ENCODE measurements at regions not wholly inside any gene's neighbourhood (a gene's known extent, or its start where the extent isn't known, plus 50 kb on each side); places are given as distances from the start of the nearest gene placed in this dataset.

DNA sequence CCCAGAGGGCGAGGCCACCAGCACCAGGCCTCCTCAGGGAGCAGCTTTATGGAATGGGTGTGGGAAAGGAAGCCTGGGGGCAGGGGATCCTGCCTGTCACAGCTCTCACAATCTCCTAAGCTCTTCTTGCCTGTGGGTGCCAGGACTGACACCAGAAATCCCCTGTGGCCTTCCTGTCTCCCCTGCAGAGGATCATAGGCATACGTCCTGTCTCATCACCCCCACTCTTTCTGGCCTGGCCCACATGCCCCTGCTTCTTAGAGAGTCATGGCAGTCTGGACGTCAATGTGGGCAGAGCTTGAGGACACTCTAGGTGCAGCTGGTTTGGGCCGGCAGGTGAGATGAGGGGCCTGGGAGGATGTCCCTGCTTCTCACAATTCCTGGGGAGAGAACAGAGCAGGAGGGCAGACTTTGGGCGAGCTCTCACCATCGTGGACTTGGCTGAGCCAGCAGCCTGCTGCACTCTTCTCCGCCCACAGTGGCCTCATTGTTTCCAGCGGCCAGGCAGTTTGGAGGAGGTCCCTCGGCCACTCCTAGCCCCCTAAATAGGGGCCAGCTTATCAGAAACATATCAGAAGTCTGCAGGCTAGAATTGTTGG, 67.3 kb upstream of the ZFR start:
- TF ChIP-seq, protein P1, sequence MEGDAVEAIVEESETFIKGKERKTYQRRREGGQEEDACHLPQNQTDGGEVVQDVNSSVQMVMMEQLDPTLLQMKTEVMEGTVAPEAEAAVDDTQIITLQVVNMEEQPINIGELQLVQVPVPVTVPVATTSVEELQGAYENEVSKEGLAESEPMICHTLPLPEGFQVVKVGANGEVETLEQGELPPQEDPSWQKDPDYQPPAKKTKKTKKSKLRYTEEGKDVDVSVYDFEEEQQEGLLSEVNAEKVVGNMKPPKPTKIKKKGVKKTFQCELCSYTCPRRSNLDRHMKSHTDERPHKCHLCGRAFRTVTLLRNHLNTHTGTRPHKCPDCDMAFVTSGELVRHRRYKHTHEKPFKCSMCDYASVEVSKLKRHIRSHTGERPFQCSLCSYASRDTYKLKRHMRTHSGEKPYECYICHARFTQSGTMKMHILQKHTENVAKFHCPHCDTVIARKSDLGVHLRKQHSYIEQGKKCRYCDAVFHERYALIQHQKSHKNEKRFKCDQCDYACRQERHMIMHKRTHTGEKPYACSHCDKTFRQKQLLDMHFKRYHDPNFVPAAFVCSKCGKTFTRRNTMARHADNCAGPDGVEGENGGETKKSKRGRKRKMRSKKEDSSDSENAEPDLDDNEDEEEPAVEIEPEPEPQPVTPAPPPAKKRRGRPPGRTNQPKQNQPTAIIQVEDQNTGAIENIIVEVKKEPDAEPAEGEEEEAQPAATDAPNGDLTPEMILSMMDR (IDR thresholded peaks at IDR 0.05), result no peak
- Histone ChIP-seq H3K9me3 (no peaks in the 10 kb centered on the region), H3K27me3 (peaks cover 65% of the 10 kb centered on the region), H3K36me3 (no peaks in the 10 kb centered on the region), H3K4me3 (ENCODE audit: low read depth in 1 of 2, low read length in 1 of 2) (no peak overlapping the region), H3K27ac (no peak overlapping the region), H3K4me1 (ENCODE audit: control insufficient read depth in 1 of 2, insufficient read depth in 1 of 2, low read depth in 1 of 2, low read length in 1 of 2) (peaks cover 15 to 16% of the 10 kb centered on the region in 2 experiments)

DNA sequence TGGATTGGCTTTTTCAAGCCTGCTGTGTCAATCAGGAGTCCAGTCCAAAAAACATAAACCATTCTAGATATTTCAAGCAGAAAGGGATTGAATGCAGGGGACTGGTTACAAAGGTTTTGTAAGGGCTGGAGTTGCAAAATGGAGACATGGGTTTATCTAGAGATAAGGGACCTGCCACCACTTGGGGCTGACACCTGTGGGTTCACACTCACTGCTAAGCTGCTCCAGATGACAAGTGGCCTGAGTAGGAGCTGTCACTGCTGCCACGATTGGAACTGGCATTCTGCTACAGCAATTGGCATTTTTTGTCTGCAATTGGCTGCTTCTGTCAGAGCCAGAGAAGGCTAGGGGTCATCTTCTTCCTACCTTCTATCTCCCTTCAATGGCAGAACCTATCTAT, 66.3 kb upstream of the ZFR start:
- no peak overlapping the region for H3K4me3 ChIP-seq (ENCODE audit: low read depth in 1 of 2, low read length in 1 of 2)
- H3K27ac ChIP-seq, result no peak overlapping the region
- TF ChIP-seq, protein P1 (IDR thresholded peaks at IDR 0.05), result no peak
- peaks cover 15 to 16% of the 10 kb centered on the region in 2 experiments for H3K4me1 ChIP-seq (ENCODE audit: control insufficient read depth in 1 of 2, insufficient read depth in 1 of 2, low read depth in 1 of 2, low read length in 1 of 2)
- H3K9me3 ChIP-seq, result no peaks in the 10 kb centered on the region
- H3K27me3 ChIP-seq, result peaks cover 75% of the 10 kb centered on the region
- H3K36me3 ChIP-seq, result no peaks in the 10 kb centered on the region

DNA sequence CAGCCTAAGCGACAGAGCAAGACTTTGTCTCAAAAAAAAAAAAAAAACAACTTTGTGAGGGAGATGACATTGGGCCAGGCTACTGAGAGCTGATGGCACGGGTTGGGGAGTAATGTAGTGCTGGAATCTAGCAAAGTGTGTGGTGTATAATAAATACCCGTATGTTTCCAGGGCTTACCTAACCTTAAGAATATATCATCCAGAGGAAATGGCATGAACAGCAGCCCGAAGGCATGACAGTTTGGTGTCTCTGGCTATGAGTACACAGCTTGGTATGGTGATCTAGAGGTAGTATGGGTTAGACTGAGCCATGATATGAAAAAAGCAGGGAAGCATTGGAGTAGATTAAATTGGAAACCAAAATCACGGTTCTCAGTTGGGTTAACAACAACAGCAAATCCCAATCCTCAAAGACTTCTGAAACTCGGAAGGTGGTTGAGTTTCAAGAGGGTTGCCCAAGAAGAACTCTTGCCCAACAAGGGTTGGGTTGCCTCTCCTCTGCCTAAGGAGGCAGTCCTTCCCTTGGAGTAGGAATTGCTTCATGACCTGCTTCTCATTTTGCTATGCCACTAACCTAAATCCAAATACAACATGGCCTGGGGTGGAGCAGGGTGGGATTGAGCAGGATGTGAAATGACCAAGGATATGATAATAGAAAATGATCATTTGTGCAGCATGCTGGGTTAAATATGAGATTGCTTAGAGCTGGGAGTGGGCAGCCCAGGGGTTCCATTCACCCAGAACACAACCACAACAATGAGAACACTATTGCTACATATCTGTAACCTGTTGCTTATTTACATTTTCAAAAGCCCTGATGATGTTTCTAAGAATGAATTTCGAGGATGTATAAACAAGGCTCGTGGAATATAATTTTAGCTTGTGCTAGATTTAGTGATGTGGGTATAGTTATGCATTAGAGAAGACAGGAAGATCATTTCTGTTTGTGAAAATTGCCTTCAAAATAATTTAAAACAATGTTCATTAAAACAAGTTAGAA, 64.6 kb upstream of the ZFR start:
- TF ChIP-seq, protein P1 (IDR thresholded peaks at IDR 0.05), result no peak
- H3K4me3 ChIP-seq (ENCODE audit: low read depth in 1 of 2, low read length in 1 of 2), result no peak overlapping the region
- H3K36me3 ChIP-seq, result no peaks in the 10 kb centered on the region
- H3K4me1 ChIP-seq (ENCODE audit: control insufficient read depth in 1 of 2, insufficient read depth in 1 of 2, low read depth in 1 of 2, low read length in 1 of 2), result peaks cover 15 to 16% of the 10 kb centered on the region in 2 experiments
- no peak overlapping the region for H3K27ac ChIP-seq
- no peaks in the 10 kb centered on the region for H3K9me3 ChIP-seq
- H3K27me3 ChIP-seq, result peaks cover 78% of the 10 kb centered on the region

DNA sequence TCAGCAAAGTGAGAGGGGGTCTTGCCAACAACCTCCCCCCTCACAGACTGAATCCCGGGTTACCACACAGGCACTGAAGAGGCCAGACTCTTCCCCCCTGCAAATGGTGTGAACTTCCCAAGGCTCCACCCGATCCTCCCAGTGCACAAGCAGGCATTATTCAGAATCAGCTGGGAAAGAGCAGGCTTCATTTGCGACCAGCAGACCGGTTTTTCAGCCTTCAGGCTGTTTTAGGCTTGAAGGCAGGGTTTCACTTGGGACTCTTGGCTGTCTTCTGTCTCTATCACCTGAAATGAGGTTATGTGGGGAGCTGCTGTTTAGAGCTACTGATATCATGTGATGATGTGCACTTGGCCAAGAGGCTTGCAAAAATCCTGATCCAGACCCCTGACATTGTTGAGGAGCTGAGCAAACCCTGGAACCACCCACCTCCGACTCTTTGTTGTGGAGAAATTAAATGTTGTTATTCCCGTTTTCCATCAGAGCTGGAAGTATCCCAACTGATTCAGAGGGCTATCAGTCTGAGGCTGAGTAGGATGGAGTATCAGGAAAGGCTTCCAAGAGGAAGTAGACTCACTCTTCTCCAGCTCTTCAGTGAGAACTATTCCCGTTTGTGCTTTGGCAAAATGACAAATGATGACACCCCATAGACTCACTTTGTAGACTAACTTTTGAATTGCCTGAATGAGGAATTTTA, 63.3 kb upstream of the ZFR start:
- Histone ChIP-seq H3K27me3 (peaks cover 78% of the 10 kb centered on the region), H3K27ac (no peak overlapping the region), H3K4me3 (ENCODE audit: low read depth in 1 of 2, low read length in 1 of 2) (no peak overlapping the region), H3K4me1 (ENCODE audit: control insufficient read depth in 1 of 2, insufficient read depth in 1 of 2, low read depth in 1 of 2, low read length in 1 of 2) (peaks cover 15 to 16% of the 10 kb centered on the region in 2 experiments), H3K36me3 (no peaks in the 10 kb centered on the region), H3K9me3 (no peaks in the 10 kb centered on the region)
- TF ChIP-seq, protein P1 (IDR thresholded peaks at IDR 0.05), result no peak

DNA sequence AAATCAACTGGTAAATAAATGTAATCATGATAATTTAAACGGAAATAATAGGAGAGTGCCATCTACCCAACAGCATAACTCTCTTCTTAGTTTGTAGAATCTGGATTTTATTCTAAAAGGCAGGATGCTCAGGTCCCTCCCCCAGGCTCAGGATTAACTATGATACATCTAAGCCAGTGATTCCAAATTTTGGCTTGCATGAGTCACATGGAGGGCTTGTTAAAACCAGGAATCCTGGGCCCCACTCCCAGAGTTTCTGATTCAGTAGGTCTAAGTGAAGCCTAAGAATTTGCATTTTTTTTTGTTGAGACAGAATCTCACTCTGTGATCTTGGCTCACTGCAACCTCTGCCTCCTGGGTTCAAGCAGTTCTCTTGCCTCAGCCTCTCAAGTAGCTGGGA, 62.3 kb upstream of the ZFR start:
- TF ChIP-seq, protein P1 (IDR thresholded peaks at IDR 0.05), result no peak
- peaks cover 15 to 16% of the 10 kb centered on the region in 2 experiments for H3K4me1 ChIP-seq (ENCODE audit: control insufficient read depth in 1 of 2, insufficient read depth in 1 of 2, low read depth in 1 of 2, low read length in 1 of 2)
- no peak overlapping the region for H3K27ac ChIP-seq
- peaks cover 78% of the 10 kb centered on the region for H3K27me3 ChIP-seq
- H3K4me3 ChIP-seq (ENCODE audit: low read depth in 1 of 2, low read length in 1 of 2), result no peak overlapping the region
- H3K36me3 ChIP-seq, result no peaks in the 10 kb centered on the region
- H3K9me3 ChIP-seq, result no peaks in the 10 kb centered on the region
